HL-60/S4 (cell line): ENCODE measurements at regions not wholly inside any gene's neighbourhood (a gene's known extent, or its start where the extent isn't known, plus 50 kb on each side); places are given as distances from the start of the nearest gene placed in this dataset.

Source experiments
- in situ Hi-C: fragments of 300-500 bp; cut with MboI; formaldehyde crosslinking; loops from 2 replicates; pipeline ENCODE4 v1.14.3; 2022; ENCODE audit warnings: low sequenced_read_pairs

DNA sequence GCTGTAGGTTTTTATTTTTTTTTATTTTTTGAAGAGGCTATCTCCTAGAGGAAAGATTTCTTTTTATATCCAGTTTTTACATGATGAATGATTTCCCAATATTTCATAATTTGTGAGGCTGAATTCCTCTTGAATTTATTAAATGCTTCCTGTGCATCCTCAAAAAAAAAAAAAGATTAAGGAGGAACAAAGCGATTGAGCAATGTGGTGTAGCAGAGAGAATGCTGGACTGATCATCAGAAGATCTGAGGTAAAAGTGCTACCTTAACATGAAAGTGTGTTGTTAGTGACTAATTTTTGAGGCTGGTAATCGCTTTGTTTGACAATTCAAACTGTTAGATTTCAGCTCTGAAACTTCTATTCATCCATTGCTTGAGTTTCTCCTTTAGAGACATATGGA, 125.1 kb downstream of the ESM1 start:
- in situ Hi-C loops, result loop anchor here (25.0 kb wide), 1 partner anchor 348 kb away; the partner anchor contains the start of gene SNX18

DNA sequence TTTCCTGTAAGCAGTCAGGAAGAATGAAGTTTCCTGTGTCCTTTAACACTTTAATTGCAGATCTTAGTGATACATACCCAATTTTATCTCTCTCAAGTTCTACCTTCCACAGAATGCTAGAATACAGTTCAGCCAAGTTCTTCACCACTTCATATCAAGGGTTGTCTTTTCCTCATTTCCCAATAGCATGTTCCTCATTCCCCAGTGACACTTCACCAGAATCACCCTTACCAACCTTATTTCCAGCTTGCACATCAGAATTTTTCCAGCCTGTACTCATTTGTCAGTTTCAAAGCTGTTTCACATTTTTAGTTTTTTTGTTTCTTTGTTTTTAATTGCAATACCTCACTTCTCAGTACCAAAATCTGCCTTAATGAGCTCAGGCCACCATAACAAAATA, 126.1 kb downstream of the ESM1 start:
- in situ Hi-C loops, result loop anchor here (25.0 kb wide), 1 partner anchor 347 kb away; the partner anchor contains the start of gene SNX18

DNA sequence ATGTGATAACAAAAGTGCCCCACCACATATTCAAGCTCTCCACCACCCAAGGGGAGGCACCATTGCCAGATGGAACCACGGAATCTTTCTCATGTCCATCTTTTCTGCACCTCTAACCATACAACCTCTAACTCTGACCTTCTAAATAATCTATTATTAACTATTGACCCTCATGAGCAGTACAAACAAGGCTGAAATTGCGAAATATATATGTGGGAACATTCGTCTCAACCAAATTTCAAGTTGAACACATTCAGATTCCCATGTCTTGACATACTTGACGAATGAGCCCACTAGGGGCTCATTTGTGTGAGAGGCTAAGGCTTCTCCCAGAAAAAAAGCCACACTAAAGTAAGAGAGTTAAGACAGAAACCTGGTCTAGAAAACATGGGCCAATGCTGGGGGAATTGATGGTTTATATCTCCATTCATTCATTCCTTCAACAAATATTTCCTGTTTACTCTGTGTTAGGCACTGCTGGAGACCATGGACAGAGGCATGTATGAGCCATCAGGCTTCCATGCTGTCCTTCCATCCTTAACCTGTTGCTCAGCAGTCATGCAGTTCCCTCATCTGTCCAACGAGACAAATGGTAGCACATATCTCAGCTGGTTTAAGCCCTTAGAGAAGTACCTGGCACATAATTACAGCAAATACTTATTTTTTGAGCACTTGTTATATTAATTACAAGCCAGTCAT, 130.4 kb downstream of the ESM1 start:
- in situ Hi-C loops, result loop anchor here (25.0 kb wide), 1 partner anchor 343 kb away; the partner anchor contains the start of gene SNX18

DNA sequence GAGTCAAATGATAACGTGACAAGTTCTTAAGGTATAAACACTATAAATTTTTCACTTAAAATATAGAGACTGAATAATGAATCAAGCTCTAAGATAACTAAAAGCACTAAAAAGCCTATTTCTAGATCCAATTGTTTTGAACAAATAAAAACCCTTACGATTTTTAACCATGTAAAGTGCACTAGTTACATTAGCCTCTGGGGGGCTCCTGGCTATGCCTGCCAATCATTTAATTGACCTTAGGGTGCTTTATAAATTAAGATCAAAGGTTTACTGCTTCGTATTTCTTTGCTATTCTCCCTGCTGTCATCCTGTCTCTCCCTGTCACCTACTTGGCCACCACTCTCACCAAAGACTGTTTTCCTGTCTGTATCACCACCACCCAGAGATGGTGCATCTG, 133.4 kb downstream of the ESM1 start:
- in situ Hi-C loops, result loop anchor here (25.0 kb wide), 1 partner anchor 340 kb away; the partner anchor contains the start of gene SNX18

DNA sequence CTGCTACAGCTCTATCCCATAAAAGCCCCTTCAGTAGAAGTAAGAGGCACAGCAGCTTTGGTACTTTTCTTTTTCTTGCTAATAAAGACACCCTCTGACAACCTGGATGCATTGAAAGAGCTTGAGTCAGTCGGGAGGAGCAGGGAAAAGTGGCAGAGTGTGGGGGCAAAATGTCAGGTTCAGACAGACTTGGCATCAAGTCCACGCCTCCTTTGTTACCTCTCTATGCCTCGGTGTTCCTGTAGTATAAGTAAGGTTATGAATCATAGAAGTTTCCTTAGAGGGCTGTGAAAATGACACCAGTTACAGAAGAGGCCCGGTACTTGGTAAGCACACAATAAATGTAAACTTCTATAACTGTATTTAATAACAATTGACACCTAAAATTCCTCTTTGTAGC, 133.9 kb downstream of the ESM1 start:
- in situ Hi-C loops, result loop anchor here (25.0 kb wide), 1 partner anchor 339 kb away; the partner anchor contains the start of gene SNX18

DNA sequence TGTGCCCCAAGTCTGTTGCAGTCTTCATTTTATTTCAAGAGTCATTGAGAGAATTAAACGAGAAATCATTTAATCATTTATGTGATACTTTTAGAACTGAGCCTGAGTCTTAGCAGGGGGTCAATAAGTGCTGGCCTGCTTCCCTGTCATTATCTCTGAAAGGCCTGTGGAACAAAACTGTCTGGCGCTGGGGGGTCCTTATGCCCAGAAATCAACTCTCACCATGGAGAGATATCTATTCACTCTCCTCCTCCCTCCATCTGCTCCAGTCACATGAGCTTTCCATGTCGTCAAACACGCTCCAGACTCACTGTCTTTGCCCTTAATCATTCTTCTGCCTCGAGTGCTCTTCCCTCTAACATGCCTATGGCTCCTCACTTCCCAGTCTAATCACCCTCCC, 136.8 kb downstream of the ESM1 start:
- in situ Hi-C loops, result no loop called here

DNA sequence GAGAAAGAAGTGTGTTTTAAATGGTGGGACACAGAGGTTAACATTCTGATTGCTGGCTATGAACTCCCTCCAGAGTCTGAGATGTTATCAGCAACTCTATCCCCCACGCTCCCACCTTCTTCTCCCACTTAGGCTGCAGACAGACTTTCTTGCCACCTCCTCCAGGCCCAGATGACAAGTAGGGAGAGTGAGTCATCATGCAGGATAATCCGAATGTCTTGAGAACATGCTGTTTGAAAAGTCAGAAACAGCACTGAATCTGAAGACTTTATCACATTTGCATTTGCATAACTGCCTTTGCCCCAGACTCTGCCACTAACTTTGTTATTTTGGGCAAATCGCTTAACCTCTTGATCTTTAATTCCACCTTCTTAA, 139.8 kb downstream of the ESM1 start:
- in situ Hi-C loops, result no loop called here

DNA sequence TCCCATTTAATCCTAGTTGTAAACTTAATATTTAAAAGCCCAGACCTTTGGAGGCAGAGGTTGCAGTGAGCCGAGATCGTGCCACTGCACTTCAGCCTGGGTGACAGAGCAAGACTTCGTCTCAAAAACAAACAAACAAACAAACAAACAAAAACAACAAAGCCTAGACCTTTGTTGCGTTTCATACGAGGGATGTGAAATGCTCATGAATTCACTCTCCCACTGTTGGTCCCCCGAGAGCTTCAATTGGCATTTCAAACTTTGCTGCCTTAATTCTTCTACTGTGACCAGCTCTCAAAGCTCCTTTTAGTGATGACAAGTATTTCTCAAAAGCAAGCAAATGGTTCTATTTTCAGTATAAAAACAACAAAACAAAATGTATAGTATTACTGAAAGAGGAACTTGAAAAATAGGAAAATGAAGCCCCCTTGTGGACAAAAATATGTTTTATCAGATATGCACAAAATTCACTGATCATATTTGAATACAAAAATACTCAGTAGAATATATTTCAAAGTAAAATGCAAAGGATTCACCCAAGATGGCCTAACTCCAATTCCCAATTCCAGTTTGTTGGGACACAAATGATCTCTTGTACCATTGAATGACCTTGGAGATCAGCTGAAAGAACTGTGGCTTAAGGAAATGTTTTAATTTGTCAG, 140.4 kb downstream of the ESM1 start:
- in situ Hi-C loops, result no loop called here

DNA sequence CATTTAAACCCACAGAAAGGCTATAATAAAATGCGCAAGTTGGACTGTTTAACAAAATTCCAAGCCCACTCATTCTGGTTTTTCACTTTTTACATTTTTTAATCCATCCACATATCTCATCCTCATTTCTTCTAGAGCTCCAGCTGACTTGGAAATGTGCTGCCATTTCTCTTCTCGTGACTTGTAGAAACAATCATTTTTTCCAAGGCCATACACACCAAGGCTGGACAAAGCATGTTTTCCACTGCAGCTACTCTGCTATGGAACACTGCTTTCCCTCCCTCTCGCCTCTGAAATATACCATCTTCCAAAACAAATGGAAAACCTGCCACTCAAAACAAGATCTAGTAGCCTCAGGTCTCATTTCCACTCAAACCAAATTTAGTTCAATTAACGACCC, 141.1 kb downstream of the ESM1 start:
- in situ Hi-C loops, result no loop called here

DNA sequence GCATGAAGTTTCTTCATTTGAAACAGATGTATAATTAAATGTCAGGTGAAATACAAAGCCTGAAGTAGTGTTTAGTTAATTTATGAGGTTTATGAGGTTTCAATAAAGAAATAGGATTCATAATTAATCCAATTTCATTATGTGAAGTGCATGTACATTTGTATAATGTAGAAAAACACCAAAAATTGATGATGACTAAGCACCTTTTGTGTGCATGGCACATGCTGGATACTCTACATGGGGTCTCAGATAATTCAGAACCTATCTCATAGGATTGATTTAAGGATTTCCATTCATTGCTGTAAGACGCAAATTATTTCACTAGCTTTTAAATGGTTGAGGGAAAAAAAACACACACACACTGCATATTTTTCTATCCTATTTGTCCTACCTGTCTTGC, 143.9 kb downstream of the ESM1 start:
- in situ Hi-C loops, result no loop called here

DNA sequence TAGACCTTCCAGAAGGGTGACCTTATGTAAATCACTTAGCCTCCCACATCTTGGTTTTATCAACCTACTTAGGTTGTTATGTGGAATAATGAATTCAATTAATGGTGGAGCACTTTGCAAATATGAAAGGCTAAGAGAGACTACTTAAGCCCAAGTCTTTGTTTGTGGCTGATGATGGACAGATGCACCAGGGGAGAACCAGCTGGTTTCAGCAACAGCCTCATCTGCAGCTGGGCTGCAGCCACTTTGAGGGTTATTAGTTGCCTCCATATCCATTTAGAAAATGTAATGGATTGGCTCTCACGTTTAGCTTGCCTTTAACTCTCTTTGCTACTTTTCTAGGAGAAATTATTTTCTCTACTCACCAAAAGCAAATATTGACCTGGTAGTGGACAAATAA, 146.6 kb downstream of the ESM1 start:
- in situ Hi-C loops, result no loop called here

DNA sequence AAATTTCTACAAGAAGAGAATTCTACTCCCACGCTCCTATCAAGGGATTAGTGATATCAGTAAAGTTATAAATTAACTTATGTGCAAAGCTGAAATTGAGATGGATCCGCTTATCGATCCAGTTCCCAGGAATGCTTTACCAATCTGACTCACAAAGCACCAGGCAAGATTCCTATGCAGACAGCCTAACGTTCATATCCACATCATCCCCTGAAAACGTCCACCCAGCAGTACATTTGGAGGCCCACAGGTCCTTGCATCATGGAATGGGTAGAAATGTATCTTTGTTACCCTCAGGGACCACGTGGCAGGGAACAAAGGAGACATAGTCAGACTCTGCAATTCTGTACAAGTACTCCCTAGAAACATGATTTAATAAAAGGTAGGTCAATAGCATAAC, 147.4 kb downstream of the ESM1 start:
- in situ Hi-C loops, result no loop called here

DNA sequence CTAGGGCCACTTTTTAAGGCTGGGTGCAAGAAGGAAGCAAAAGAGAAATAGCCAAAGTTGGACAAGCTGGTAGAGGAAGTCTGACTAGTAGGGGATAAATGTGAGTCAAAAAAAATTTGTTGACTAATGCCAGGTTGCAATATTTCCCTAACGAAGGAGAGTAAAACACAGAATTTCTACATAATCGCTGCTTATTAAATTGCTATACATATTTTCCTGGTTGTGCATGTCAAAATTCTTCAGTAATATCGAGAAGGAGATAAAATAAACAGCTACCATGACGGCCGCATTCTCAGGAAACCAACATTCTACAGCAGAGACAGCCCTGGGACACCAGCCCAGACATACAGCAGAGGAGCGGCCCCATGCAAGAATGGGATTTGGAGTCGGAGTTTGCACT, 148.3 kb downstream of the ESM1 start:
- in situ Hi-C loops, result no loop called here

DNA sequence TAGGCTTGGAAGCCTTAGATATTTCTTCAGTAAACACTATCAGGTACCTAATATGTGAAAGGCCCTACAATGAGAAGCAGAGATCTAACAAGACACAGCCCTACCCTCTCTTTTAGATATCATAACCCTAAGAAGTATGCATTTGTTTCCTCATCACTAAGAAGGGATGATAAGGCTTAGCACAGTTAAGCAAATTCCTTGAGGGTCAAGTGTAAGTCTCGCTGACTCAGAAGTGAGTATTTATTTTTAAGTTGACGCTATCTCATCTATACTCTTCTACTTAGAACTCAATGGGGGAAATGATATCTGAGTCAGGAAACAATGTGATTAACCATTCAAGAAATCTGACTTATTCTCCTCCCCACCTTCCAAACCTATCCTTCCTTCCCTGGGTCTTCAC, 149.7 kb downstream of the ESM1 start:
- in situ Hi-C loops, result no loop called here

DNA sequence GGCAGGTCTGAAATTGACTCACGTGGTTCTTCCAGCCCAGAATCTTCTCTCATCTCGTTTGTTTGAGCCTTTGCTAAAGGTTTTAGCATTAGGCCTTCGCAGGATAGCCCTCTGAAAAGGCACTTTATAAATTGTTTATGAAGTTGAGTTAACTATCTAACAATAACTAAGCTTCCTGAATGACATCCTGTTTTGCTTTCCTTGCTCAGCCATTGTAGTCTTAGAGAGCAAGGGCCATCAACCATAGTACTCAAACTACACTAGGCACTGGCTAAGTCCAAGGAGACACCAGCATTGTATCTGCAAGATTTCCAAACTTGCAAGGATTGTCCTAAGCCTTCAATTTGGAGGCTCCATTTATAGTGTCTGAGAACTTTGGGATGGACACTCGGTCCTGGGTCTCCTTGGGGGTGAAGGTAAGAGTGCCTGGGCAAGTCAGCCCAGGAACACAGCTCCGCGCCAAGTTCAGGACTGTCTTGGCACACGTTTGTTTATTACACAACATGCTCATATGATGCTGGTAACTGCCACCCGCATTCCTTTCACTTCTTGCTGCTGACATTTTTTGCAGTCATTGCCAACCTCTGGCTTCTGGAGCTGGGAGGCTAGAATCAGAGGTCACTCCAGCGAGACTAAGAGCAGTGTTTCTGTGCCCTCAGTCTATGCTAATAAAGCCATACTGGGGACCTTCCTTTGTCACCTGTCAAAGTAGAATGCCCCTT, 151.1 kb downstream of the ESM1 start:
- in situ Hi-C loops, result no loop called here

DNA sequence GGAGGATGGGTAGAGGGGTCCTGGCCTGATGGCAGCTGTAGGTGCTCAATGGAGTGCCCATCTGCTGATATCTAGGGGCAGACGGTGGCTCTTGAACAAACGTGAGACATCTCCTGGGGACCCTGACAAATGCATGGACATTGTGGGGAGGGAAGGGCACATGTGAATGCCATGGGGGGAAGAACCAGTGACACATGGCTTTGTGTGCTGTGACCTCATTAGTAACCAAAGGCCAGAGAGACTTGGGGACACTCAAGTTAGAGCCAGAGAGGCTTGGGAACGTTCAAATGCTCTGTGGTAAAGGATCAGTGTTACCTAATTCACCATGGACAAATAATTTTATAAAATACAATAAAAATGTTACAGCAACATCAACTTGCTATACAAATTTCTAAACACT, 151.8 kb downstream of the ESM1 start:
- in situ Hi-C loops, result no loop called here

DNA sequence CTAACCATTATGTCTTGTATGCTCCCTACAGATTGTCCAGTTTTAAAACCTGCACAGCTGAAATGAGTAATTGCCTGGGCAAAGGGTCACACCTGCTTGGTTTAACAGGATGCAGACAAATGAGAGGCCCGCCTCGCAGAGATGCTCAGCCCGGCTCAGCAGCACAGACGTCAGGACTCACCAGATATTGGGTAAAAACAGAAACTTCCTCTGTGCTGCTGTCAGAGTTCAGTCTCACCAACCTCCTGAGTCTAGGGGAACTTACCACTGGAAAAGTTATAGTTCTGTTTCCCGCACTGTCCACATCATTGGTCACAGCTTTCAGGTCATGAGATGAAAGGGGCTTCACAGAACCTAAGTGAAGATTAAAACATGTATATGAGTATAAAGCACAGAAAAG, 152.5 kb downstream of the ESM1 start:
- in situ Hi-C loops, result no loop called here

DNA sequence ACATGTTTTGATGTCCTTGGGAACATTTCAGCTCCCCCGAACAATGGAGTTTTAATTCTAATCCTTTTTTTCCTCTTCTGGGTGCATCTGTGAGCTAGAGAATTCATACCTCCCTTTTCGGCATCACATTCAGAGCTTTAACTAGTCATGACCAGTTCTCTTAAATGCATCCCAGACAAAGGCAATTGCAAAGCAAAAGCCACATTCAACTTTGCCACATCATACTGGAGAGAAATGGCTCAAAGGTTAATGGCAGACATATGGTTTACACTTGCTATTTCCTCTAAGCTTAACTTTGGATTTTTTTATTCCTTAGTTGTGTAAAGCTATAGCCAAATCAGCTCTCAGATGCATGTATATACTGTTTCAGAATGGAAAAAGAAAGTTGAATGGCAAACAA, 153.3 kb downstream of the ESM1 start:
- in situ Hi-C loops, result no loop called here

DNA sequence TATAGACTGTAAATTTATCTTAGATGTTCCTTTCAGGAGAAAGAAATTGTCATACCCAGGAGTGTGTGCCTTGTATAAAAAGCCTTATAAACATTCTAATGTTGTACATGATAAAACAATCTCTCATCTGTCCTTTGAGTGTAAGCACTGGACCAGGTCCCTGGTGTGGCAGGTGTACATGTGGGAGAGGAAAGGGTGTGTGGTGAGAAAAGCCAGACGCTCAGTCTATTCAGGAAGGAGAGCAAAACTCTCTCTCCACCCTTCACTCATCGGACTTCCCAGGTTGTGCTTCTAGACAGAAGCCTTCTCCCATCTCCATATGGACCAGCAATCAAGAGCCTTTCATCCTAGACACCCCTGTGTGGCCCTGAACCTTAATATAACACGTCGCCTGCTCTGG, 154.2 kb downstream of the ESM1 start:
- in situ Hi-C loops, result no loop called here

DNA sequence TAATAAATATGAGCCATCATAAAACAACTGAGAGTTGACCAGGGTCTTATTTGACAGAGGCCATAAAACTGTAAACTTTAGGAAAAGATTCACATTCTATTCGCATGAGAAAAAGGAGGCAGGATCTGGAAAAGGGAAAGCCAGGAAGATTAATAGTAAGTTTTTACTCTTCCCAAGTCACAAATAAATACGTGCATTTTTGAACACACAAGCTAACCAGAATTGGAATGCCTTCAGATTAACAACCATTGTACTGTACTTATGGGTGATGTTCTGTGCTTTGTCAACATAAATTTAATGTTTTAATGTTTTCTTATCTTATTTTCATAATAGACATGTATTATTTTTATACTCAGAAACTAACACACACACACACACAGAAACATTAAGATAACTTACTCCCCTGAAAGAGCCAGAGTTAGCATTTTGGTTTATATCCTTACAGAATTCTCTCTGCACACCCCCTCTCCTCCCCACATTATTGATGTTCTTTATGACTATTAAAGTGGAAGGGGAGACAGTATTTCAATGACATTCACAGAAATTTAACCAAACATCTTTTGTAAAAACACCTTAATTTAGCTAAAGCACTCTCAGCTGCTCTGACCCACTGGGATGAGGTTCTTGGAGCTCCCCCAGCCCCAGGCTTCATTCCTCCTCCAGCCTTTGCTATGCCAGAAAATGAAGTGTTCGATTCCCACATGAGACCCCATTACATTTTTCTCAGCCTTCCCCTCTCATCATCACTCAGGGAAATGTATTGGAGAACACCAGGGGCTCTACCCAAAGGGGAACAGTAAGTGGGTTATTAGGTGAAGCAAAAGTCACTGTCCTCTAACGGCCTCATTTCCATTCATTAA, 155.5 kb downstream of the ESM1 start:
- in situ Hi-C loops, result no loop called here

DNA sequence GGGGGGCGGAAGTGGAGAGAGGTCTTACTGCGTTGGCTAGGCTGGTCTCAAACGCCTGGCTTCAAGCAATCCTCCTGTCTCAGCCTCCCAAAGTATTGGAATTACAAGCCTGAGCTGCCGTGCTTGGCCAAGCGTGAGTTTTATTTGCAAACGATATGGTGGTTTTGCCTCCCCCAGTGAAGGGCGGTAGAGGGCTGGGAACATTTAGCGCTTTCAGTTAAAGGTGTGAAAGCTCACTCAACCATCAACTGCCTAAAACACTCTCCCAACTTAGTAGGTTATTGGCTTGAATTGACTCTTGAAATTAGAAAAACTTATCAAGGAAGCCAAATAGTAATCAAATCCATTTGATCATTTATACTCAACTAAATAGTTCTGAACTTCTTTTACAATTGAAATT, 156.3 kb downstream of the ESM1 start:
- in situ Hi-C loops, result no loop called here
